Activated CD4-positive, alpha-beta T cell treated with anti-CD3 and anti-CD28 coated beads, Interleukin-2, amount 10 ng/mL, durations not matched to agents 24 days and 14 days (primary cell): ENCODE measurements at regions not wholly inside any gene's neighbourhood (a gene's known extent, or its start where the extent isn't known, plus 50 kb on each side); places are given as distances from the start of the nearest gene placed in this dataset.
"Not testable (repeated sequence)": the region's sequence is repeated elsewhere in the genome, so short reads cannot be mapped to it uniquely, and the experiment has no call there.

Experiments
- DNase-seq: peaks from one replicate; pipeline ENCODE4 v3.0.0; 2022
- H3K27ac Mint-ChIP-seq: one replicate; pipeline ENCODE4 v1.8.0; 2022; ENCODE audit warnings: mild to moderate bottlenecking, mixed read lengths
- H3K27me3 Mint-ChIP-seq: one replicate; pipeline ENCODE4 v1.8.0; 2022; ENCODE audit warnings: mixed read lengths
- H3K36me3 Mint-ChIP-seq: one replicate; pipeline ENCODE4 v1.8.0; 2022; ENCODE audit warnings: low read depth, mild to moderate bottlenecking, mixed read lengths
- H3K4me1 Mint-ChIP-seq: one replicate; pipeline ENCODE4 v1.8.0; 2021; ENCODE audit warnings: mixed read lengths
- H3K4me3 Mint-ChIP-seq: one replicate; pipeline ENCODE4 v1.8.0; 2022; ENCODE audit warnings: mild to moderate bottlenecking, moderate library complexity, mixed read lengths
- H3K9me3 Mint-ChIP-seq: one replicate; pipeline ENCODE4 v1.8.0; 2021; ENCODE audit warnings: mixed read lengths
- intact Hi-C: fragments of 100-400 bp; cut with micrococcal nuclease; formaldehyde crosslinking; loops from one replicate; pipeline ENCODE4 v1.15.1; 2023

- H3K4me3 Mint-ChIP-seq = peak overlapping the region; percentile 26
- intact Hi-C loops = loop anchor here (2.0 kb wide), 1 partner anchor 17 kb away; no protein-coding TSS in a partner anchor
- no peak for DNase-seq
- peak overlapping the region; percentile 71 for H3K27ac Mint-ChIP-seq
- peaks cover 2% of the 10 kb centered on the region for H3K36me3 Mint-ChIP-seq
- H3K4me1 Mint-ChIP-seq = peaks cover 29% of the 10 kb centered on the region
- peaks cover 6% of the 10 kb centered on the region for H3K9me3 Mint-ChIP-seq
- peaks cover 15% of the 10 kb centered on the region for H3K27me3 Mint-ChIP-seq
Measured at GRCh38 chr2:8329660-8330622, 351.9 kb upstream of the ID2 start.

GRCh38 chr2:8331068-8331467, 350.8 kb upstream of the ID2 start:
- intact Hi-C loops = no loop called here
- Mint-ChIP-seq H3K4me1 (peaks cover 25% of the 10 kb centered on the region), H3K27me3 (peaks cover 11% of the 10 kb centered on the region)

DNA sequence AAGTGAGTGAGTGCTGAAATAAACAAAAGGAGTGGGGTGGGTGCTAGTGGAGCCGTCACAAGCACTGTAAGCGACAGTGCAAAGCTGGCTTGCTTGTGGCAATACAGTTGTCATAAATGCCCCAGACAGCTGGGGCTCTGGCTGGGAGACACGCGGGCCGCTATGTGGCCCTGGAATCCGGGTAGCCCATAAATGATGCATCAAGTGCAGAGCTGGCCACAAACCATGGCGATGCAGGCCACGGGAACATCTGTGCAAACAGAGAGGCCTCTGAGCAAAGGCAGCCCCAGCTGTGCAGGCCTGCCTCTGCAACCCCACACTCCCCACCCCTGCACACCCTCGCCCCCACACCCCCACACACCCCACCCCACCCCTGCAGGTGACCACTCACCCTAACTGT, 349.2 kb upstream of the ID2 start:
- DNase-seq = no peak
- H3K4me1 Mint-ChIP-seq = peaks cover 32% of the 10 kb centered on the region
- intact Hi-C loops = no loop called here
- peaks cover 2% of the 10 kb centered on the region for H3K36me3 Mint-ChIP-seq
- H3K27me3 Mint-ChIP-seq = peaks cover 11% of the 10 kb centered on the region
- no peak overlapping the region for H3K27ac Mint-ChIP-seq
- H3K9me3 Mint-ChIP-seq = peaks cover 6% of the 10 kb centered on the region
- H3K4me3 Mint-ChIP-seq = no peak overlapping the region

More at GRCh38 chr2:8331068-8331467, 350.8 kb upstream of the ID2 start:
- Mint-ChIP-seq H3K36me3 (peaks cover 2% of the 10 kb centered on the region), H3K9me3 (peaks cover 6% of the 10 kb centered on the region), H3K4me3 (no peak overlapping the region), H3K27ac (no peak overlapping the region)
- DNase-seq = no peak

DNA sequence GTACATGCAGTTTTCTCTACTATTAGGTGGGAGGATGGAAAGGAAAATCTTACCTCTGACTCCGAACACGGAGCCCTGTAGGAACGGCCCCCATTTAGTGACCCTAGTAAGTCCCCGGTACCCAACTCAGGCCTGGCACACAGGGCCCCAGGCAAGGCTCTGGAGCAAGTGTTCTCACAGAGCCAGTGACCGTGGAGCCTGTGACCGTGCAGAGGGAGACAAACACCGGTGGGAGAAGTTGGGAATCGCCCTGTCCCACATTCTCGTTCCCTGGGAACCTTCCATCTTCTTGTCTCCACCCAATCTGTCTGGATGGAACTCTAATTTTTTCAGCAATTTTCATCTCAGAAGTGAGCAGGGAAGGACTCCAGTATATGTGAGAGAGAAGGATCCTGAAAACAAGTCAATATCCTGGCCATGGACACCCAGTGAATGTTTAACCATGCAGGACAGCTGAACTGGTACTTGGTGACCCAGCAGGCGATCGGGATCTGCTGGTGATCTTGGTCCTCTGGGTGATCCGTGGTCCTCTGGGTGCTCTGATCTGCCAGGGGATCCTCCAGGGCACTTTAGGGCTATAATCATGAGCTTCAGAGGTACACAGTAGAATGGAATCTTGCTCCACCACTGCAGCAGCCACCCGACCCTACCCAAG, 348.6 kb upstream of the ID2 start:
- H3K27me3 Mint-ChIP-seq = peaks cover 11% of the 10 kb centered on the region
- intact Hi-C loops = no loop called here
- H3K9me3 Mint-ChIP-seq = peaks cover 6% of the 10 kb centered on the region
- H3K27ac Mint-ChIP-seq = no peak overlapping the region
- peaks cover 4% of the 10 kb centered on the region for H3K36me3 Mint-ChIP-seq
- no peak for DNase-seq
- no peak overlapping the region for H3K4me3 Mint-ChIP-seq
- H3K4me1 Mint-ChIP-seq = peaks cover 32% of the 10 kb centered on the region

DNA sequence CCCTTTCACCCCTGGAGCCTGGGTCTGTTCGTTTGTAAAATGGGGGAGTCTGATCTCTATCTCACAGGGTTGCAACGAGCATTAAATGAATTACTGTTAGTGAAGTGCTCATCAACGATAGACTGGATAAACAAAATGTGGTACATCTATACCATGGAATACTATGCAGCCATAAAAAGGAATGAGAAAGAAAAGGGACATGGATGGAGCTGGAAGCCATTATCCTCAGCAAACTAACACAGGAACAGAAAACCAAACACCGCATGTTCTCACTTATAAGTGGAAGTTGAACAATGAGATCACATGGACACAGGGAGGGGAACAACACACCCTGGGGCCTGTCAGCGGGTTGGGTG, 348.0 kb upstream of the ID2 start:
- DNase-seq, H3K9me3 Mint-ChIP-seq, intact Hi-C loops, H3K27ac Mint-ChIP-seq, H3K36me3 Mint-ChIP-seq, H3K4me3 Mint-ChIP-seq: not testable (repeated sequence)
- Mint-ChIP-seq H3K27me3 (peaks cover 11% of the 10 kb centered on the region), H3K4me1 (peaks cover 29% of the 10 kb centered on the region)

DNA sequence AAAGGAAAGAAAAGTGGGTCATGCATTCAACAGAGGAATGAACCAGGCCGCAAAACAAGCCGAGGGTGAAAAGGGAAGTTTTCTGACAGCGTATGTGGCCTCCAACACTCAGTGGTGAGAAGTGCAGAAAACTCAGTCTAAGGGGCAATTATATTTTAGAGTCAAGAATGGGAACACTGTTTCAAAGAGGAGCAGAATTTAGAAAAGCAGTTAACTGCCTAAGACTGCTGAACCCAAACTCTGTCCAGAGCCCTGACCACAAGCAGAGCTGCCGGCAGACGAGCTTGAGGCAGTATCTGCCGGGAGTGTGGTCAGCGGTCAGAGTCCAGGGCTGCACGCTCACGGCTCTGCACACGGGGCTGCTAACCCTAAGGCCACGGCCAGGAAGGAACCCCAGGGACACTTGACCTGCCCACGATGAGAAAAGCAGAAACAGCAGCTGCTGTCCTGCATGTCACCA, 347.0 kb upstream of the ID2 start:
- peaks cover 1% of the 10 kb centered on the region for H3K36me3 Mint-ChIP-seq
- H3K27me3 Mint-ChIP-seq = peaks cover 11% of the 10 kb centered on the region
- no peak for DNase-seq
- no peak overlapping the region for H3K27ac Mint-ChIP-seq
- peaks cover 19% of the 10 kb centered on the region for H3K4me1 Mint-ChIP-seq
- H3K4me3 Mint-ChIP-seq = no peak overlapping the region
- peaks cover 6% of the 10 kb centered on the region for H3K9me3 Mint-ChIP-seq
- intact Hi-C loops = loop anchor here (5.0 kb wide), 1 partner anchor 347 kb away; the partner anchor contains the start of gene ID2

- Mint-ChIP-seq H3K27me3 (peaks cover 7% of the 10 kb centered on the region), H3K9me3 (peaks cover 3% of the 10 kb centered on the region), H3K36me3 (peaks cover 1% of the 10 kb centered on the region), H3K4me3 (no peak overlapping the region), H3K4me1 (peaks cover 14% of the 10 kb centered on the region), H3K27ac (no peak overlapping the region)
- intact Hi-C loops = loop anchor here (2.0 to 5.0 kb wide), 2 partner anchors 73 to 346 kb away; partner anchors contain the start of gene ID2
- DNase-seq = no peak
Measured at GRCh38 chr2:8335801-8336200, 346.1 kb upstream of the ID2 start.

DNA sequence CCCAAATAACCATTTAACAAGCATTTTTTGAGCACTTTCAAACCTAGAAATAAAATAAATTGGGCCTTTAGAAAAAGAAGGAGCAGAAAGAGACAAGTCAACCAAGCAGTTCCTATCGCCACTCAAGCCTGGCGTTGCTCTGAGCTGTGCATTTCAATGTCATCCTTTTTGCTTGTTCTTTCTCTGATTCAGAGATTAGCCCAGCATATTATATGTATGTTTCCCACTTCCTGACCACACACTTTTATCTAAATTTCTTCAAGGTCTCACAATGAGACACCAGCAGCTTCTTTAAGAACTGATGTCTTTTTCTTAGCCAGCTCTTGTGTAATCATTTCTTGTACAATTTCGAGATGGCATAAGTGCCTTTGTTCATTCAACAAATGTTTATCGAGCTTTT, 344.5 kb upstream of the ID2 start:
- Mint-ChIP-seq H3K9me3 (peaks cover 3% of the 10 kb centered on the region), H3K27me3 (peaks cover 6% of the 10 kb centered on the region), H3K4me1 (peaks cover 14% of the 10 kb centered on the region), H3K36me3 (peaks cover 3% of the 10 kb centered on the region), H3K27ac (peak overlapping the region; percentile 73), H3K4me3 (peak overlapping the region; percentile 67)
- DNase-seq = peak; percentile 83
- intact Hi-C loops = loop anchor here (1.0 to 5.0 kb wide), 5 partner anchors 35 to 353 kb away; partner anchors contain the start of gene ID2

DNA sequence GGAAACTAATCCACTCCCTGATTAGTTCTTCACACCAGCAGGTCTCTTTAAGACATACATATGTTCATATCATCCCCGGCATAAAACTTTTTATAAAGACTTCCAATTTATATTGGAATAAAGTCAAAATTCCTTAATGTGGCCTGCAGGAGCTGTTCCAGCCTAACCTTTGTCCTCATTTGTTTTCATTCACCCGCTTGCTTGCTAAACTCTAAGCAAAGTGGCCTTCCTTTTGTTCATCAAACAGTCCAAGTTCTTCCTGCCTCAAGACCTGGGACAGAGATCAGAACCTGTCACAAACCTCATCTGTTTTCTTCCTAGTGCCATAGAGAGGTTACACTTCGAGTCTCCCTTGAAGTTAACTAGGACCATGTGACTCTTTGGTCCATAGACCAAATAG, 339.4 kb upstream of the ID2 start:
- Mint-ChIP-seq H3K9me3 (no peaks in the 10 kb centered on the region), H3K27ac (no peak overlapping the region), H3K4me3 (no peak overlapping the region), H3K27me3 (no peaks in the 10 kb centered on the region), H3K36me3 (peaks cover 3% of the 10 kb centered on the region), H3K4me1 (peaks cover 13% of the 10 kb centered on the region)
- no peak for DNase-seq
- intact Hi-C loops = no loop called here

- Mint-ChIP-seq H3K4me3 (no peak overlapping the region), H3K9me3 (no peaks in the 10 kb centered on the region), H3K4me1 (peaks cover 7% of the 10 kb centered on the region), H3K27me3 (no peaks in the 10 kb centered on the region), H3K36me3 (peaks cover 2% of the 10 kb centered on the region), H3K27ac (no peak overlapping the region)
- DNase-seq = no peak
- intact Hi-C loops = no loop called here
Measured at GRCh38 chr2:8343031-8343430, 338.8 kb upstream of the ID2 start.

DNA sequence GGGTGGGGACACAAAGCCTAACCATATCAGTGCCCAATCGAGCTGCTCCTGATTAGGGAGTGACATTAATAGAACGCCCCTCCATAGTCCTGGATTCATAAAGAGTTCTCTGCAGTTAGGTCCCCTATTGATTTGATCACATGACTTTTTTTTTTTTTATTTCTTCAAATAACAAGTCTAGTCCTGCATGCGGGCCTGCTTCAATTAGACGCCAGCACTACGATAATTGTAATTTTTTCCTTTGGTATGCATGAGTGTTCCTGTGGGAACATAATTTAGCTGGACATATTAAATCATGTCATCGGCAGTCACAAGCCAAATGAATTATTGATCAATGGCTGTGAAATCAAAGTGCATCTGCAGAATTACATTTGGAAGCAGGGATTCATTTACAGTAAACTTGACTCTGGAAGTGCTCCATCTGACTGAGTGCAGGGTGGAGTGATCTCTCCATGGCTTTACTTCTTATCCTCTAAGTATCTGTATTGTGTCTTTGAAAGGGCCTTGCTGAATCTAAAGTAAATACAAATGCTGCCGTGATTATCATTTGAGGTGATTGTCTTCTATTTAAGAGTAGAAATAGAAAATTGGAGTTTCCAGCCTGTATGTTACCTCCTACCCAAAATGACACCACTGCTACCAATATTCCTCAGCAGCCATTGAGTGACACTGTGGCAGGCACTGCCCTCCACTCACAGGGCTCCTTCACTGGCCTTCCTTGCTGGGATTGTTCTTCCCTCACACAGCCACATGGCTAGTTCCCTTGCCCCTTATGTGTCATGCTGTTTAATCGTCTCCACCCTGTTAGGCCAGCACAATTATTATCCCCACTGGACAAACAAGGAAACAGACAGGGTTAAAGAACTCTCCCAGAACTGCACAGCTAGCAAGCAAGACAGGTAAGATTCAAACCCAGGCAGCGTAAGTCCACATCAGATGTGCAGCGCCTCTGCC, 337.4 kb upstream of the ID2 start:
- intact Hi-C loops = no loop called here
- Mint-ChIP-seq H3K9me3 (no peaks in the 10 kb centered on the region), H3K4me3 (no peak overlapping the region), H3K4me1 (peaks cover 7% of the 10 kb centered on the region), H3K27me3 (no peaks in the 10 kb centered on the region), H3K27ac (no peak overlapping the region), H3K36me3 (peaks cover 2% of the 10 kb centered on the region)
- DNase-seq = no peak

DNA sequence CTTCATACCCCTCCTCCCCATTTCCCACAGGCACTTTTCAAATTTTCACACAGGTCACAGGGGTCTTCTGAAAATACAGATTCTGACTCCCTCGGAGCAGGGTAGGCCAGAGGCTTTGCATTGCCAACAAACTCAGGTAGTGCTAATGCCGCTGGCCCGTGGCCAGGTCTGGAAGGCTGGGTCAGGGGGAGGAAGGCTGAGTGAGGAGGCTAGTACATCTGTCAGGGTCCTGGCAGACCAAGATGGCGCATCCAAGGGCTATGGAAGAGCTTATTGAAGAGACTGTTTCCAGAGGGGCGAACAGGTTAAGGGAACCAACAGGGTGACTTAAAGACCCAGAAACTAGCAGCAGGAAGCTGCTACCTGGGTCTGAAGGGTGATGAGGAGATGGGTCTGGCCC, 336.7 kb upstream of the ID2 start:
- H3K36me3 Mint-ChIP-seq = peaks cover 2% of the 10 kb centered on the region
- no peak overlapping the region for H3K27ac Mint-ChIP-seq
- H3K9me3 Mint-ChIP-seq = no peaks in the 10 kb centered on the region
- DNase-seq = no peak
- H3K4me3 Mint-ChIP-seq = no peak overlapping the region
- intact Hi-C loops = no loop called here
- H3K27me3 Mint-ChIP-seq = no peaks in the 10 kb centered on the region
- H3K4me1 Mint-ChIP-seq = peaks cover 7% of the 10 kb centered on the region

GRCh38 chr2:8346208-8346607, 335.6 kb upstream of the ID2 start:
- H3K4me3 Mint-ChIP-seq = no peak overlapping the region
- no peak overlapping the region for H3K27ac Mint-ChIP-seq
- intact Hi-C loops = no loop called here
- H3K36me3 Mint-ChIP-seq = no peaks in the 10 kb centered on the region
- H3K9me3 Mint-ChIP-seq = no peaks in the 10 kb centered on the region
- no peak for DNase-seq
- no peaks in the 10 kb centered on the region for H3K27me3 Mint-ChIP-seq
- peaks cover 9% of the 10 kb centered on the region for H3K4me1 Mint-ChIP-seq
